ENCODE measurements at regions not wholly inside any gene's neighbourhood (a gene's known extent, or its start where the extent isn't known, plus 50 kb on each side); places are given as distances from the start of the nearest gene placed in this dataset.

- CTCF ChIA-PET = no interaction called here
- peaks cover 2% of the 10 kb centered on the region for H3K9me3 ChIP-seq (replicated peaks; ENCODE audit: control insufficient read depth, insufficient read depth, low read length)
- dilution Hi-C loops (cut with MboI; ENCODE audit: extremely low pct_ligation_motif_present, low sequenced_read_pairs) = no loop called here
Measured at GRCh38 chr5:159426694-159427093, 96.4 kb upstream of the IL12B start.

GRCh38 chr5:159427180-159428012 is 97.1 kb upstream of the IL12B start:
- ChIA-PET POLR2A (no interaction called here), CTCF (no interaction called here)
- dilution Hi-C loops (cut with MboI; ENCODE audit: extremely low pct_ligation_motif_present, low sequenced_read_pairs) (no loop called here), intact Hi-C loops (cut with micrococcal nuclease) (no loop called here)
- peaks cover 2% of the 10 kb centered on the region for H3K9me3 ChIP-seq (replicated peaks; ENCODE audit: control insufficient read depth, insufficient read depth, low read length)
- no TSS peak for BruUV-seq (replicated peaks)
- H3K36me3 ChIP-seq (ENCODE audit: control insufficient read depth in 2 of 2, extremely low read depth in 1 of 2, insufficient read depth in 2 of 2, low read length in 2 of 2) = no peaks in the 10 kb centered on the region
- H2AFZ ChIP-seq (ENCODE audit: low read depth, low read length) = no peak overlapping the region
- TF ChIP-seq, protein P1, sequence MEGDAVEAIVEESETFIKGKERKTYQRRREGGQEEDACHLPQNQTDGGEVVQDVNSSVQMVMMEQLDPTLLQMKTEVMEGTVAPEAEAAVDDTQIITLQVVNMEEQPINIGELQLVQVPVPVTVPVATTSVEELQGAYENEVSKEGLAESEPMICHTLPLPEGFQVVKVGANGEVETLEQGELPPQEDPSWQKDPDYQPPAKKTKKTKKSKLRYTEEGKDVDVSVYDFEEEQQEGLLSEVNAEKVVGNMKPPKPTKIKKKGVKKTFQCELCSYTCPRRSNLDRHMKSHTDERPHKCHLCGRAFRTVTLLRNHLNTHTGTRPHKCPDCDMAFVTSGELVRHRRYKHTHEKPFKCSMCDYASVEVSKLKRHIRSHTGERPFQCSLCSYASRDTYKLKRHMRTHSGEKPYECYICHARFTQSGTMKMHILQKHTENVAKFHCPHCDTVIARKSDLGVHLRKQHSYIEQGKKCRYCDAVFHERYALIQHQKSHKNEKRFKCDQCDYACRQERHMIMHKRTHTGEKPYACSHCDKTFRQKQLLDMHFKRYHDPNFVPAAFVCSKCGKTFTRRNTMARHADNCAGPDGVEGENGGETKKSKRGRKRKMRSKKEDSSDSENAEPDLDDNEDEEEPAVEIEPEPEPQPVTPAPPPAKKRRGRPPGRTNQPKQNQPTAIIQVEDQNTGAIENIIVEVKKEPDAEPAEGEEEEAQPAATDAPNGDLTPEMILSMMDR (IDR thresholded peaks at IDR 0.05; ENCODE audit: extremely low read depth in 1 of 2, insufficient read depth in 1 of 2, low read depth in 1 of 2, low read length in 2 of 2) = no peak
- TF ChIP-seq POLR2A (IDR thresholded peaks at IDR 0.05; ENCODE audit: low read depth, low read length) = no peak
- TF ChIP-seq MYC (IDR thresholded peaks at IDR 0.05; ENCODE audit: low read depth, low read length) = no peak
- TF ChIP-seq, protein P2, sequence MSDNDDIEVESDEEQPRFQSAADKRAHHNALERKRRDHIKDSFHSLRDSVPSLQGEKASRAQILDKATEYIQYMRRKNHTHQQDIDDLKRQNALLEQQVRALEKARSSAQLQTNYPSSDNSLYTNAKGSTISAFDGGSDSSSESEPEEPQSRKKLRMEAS (IDR thresholded peaks at IDR 0.05; ENCODE audit: insufficient read depth, insufficient read length) = no peak
- no peak for TF ChIP-seq POLR2AphosphoS5 (IDR thresholded peaks at IDR 0.05; ENCODE audit: insufficient read depth, low read depth, low read length)
- H3K9me1 ChIP-seq (replicated peaks; ENCODE audit: control insufficient read depth, extremely low read depth, insufficient read depth, low read length) = no peaks in the 10 kb centered on the region
- H3K4me3 ChIP-seq (replicated peaks in 1 of 3; ENCODE audit: insufficient read depth in 1 of 3, low read depth in 1 of 3, low read length in 3 of 3) = no peak overlapping the region
- no peaks in the 10 kb centered on the region for H3K4me1 ChIP-seq (ENCODE audit: control insufficient read depth, extremely low read depth, insufficient read depth, low read length)
- no peaks in the 10 kb centered on the region for H3K79me2 ChIP-seq (ENCODE audit: control insufficient read depth, insufficient read depth, low read length)
- H3K4me2 ChIP-seq (ENCODE audit: insufficient read depth, low read length) = no peak overlapping the region
- DNase-seq (ENCODE audit: low read depth, low spot score) (no peak), FAIRE-seq (no peak)
- no peaks in the 10 kb centered on the region for H3K27me3 ChIP-seq (ENCODE audit: control insufficient read depth in 2 of 2, insufficient read depth in 2 of 2, low read length in 2 of 2)
- no peak overlapping the region for H3K9ac ChIP-seq (replicated peaks; ENCODE audit: extremely low read depth, insufficient read depth, low read length)
- no peaks in the 10 kb centered on the region for H4K20me1 ChIP-seq (replicated peaks; ENCODE audit: control insufficient read depth, extremely low read depth, insufficient read depth, low read length)
- no peak overlapping the region for H3K27ac ChIP-seq (ENCODE audit: insufficient read depth, low read depth, low read length)

More at GRCh38 chr5:159426694-159427093, 96.4 kb upstream of the IL12B start:
- FAIRE-seq (no peak), DNase-seq (ENCODE audit: low read depth, low spot score) (no peak)
- H3K79me2 ChIP-seq (ENCODE audit: control insufficient read depth, insufficient read depth, low read length) = no peaks in the 10 kb centered on the region
- H2AFZ ChIP-seq (ENCODE audit: low read depth, low read length) = no peak overlapping the region
- no peaks in the 10 kb centered on the region for H3K4me1 ChIP-seq (ENCODE audit: control insufficient read depth, extremely low read depth, insufficient read depth, low read length)
- H3K9me1 ChIP-seq (replicated peaks; ENCODE audit: control insufficient read depth, extremely low read depth, insufficient read depth, low read length) = no peaks in the 10 kb centered on the region
- H3K9ac ChIP-seq (replicated peaks; ENCODE audit: extremely low read depth, insufficient read depth, low read length) = no peak overlapping the region
- no peak overlapping the region for H3K4me3 ChIP-seq (replicated peaks in 1 of 3; ENCODE audit: insufficient read depth in 1 of 3, low read depth in 1 of 3, low read length in 3 of 3)
- no peaks in the 10 kb centered on the region for H3K36me3 ChIP-seq (ENCODE audit: control insufficient read depth in 2 of 2, extremely low read depth in 1 of 2, insufficient read depth in 2 of 2, low read length in 2 of 2)
- BruUV-seq (replicated peaks) = no TSS peak
- no peak overlapping the region for H3K27ac ChIP-seq (ENCODE audit: insufficient read depth, low read depth, low read length)
- intact Hi-C loops (cut with micrococcal nuclease) = no loop called here
- H4K20me1 ChIP-seq (replicated peaks; ENCODE audit: control insufficient read depth, extremely low read depth, insufficient read depth, low read length) = no peaks in the 10 kb centered on the region
- no peak for TF ChIP-seq EZH2 (IDR thresholded peaks at IDR 0.05; ENCODE audit: borderline replicate concordance, low read depth, low read length, severe bottlenecking)
- TF ChIP-seq GATA2 (IDR thresholded peaks at IDR 0.05; ENCODE audit: insufficient read depth, insufficient read length, low read depth, low read length) = no peak
- POLR2A ChIA-PET = no interaction called here
- no peaks in the 10 kb centered on the region for H3K27me3 ChIP-seq (ENCODE audit: control insufficient read depth in 2 of 2, insufficient read depth in 2 of 2, low read length in 2 of 2)
- no peak overlapping the region for H3K4me2 ChIP-seq (ENCODE audit: insufficient read depth, low read length)
